GM18907 (cell line): ENCODE measurements at regions not wholly inside any gene's neighbourhood (a gene's known extent, or its start where the extent isn't known, plus 50 kb on each side); places are given as distances from the start of the nearest gene placed in this dataset.

ENCODE experiments used
- ATAC-seq: cut with Tn5 transposase; IDR thresholded peaks from one replicate; pipeline ENCODE4 v1.9.1; 2021; ENCODE audit warnings: mild to moderate bottlenecking, moderate library complexity; ENCODE audit not compliant: unreplicated experiment

GRCh38 chr19:29323021-29323430, 110.1 kb upstream of the UQCRFS1 start:
- no peak for ATAC-seq

GRCh38 chr19:29323440-29324290, 110.7 kb upstream of the UQCRFS1 start:
- no peak for ATAC-seq

GRCh38 chr19:29324291-29324680, 111.3 kb upstream of the UQCRFS1 start:
- ATAC-seq, result no peak

GRCh38 chr19:29324717-29325116, 111.8 kb upstream of the UQCRFS1 start:
- ATAC-seq, result no peak

- no peak for ATAC-seq
These were observed 112.5 kb upstream of the UQCRFS1 start for GRCh38 chr19:29325241-29325975.

- no peak for ATAC-seq
These were observed 113.4 kb upstream of the UQCRFS1 start for GRCh38 chr19:29326351-29326750.

GRCh38 chr19:29326849-29327840, 114.2 kb upstream of the UQCRFS1 start:
- ATAC-seq, result no peak

GRCh38 chr19:29328586-29328985, 115.6 kb upstream of the UQCRFS1 start:
- ATAC-seq, result no peak

- ATAC-seq, result no peak
These were observed 116.6 kb upstream of the UQCRFS1 start for GRCh38 chr19:29329460-29330134.

- ATAC-seq, result no peak
These were observed 123.5 kb upstream of the UQCRFS1 start for GRCh38 chr19:29336425-29336824.

- no peak for ATAC-seq
These were observed 124.1 kb upstream of the UQCRFS1 start for GRCh38 chr19:29337029-29337428.

- ATAC-seq, result no peak
These were observed 125.5 kb upstream of the UQCRFS1 start for GRCh38 chr19:29338480-29338879.

- no peak for ATAC-seq
These were observed 129.8 kb upstream of the UQCRFS1 start for GRCh38 chr19:29342721-29343120.

- ATAC-seq, result no peak
These were observed 151.3 kb upstream of the UQCRFS1 start for GRCh38 chr19:29364224-29364726.

GRCh38 chr19:29364999-29365398, 152.0 kb upstream of the UQCRFS1 start:
- no peak for ATAC-seq

GRCh38 chr19:29365836-29366417, 153.0 kb upstream of the UQCRFS1 start:
- ATAC-seq, result no peak

GRCh38 chr19:29366757-29367156, 153.8 kb upstream of the UQCRFS1 start:
- ATAC-seq, result no peak

- no peak for ATAC-seq
These were observed 154.9 kb upstream of the UQCRFS1 start for GRCh38 chr19:29367791-29368222.

GRCh38 chr19:29370276-29370675, 155.5 kb upstream of the VSTM2B start:
- ATAC-seq, result no peak
